ENCODE measurements at regions not wholly inside any gene's neighbourhood (a gene's known extent, or its start where the extent isn't known, plus 50 kb on each side); places are given as distances from the start of the nearest gene placed in this dataset.

DNA sequence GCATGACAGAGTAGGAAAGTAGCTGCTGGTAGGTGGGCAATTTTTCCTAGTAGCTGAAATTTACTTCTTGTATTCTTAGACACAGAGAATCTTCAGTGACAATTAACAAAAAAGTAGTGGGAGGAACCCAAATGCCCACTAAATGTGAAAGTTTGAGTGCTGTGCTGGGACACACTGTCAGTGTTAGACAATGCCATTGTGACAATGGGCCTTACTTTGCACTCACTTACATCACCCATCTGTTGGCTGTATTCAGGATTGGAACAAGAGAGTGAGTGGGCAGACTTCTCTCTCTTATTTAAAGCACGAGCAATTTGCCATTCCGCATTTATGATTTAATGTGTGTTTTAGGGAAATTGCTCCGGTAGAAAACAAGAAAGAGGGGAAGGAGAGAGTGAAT, 662.5 kb downstream of the CBLN4 start:
- SMC1A ChIA-PET (ENCODE audit: uncharacterized antibody, unreplicated experiment), result no interaction called here
- no TSS peak for BruUV-seq (replicated peaks)

More for the DNA sequence above, 662.5 kb downstream of the CBLN4 start:
- in situ Hi-C loops (cut with MboI), result no loop called here
- Histone ChIP-seq H3K4me2 (ENCODE audit: control insufficient read depth, insufficient read depth) (no peak overlapping the region), H3K4me3 (no peak overlapping the region), H3K4me1 (ENCODE audit: control insufficient read depth, insufficient read depth, low read length) (no peaks in the 10 kb centered on the region), H3K9me3 (replicated peaks; ENCODE audit: control insufficient read depth, insufficient read depth, low read length) (no peaks in the 10 kb centered on the region), H3K27ac (ENCODE audit: control insufficient read depth, insufficient read depth) (no peak overlapping the region), H3K79me2 (ENCODE audit: control insufficient read depth, insufficient read depth, low read length) (no peaks in the 10 kb centered on the region), H4K20me1 (ENCODE audit: control insufficient read depth, insufficient read depth) (no peaks in the 10 kb centered on the region), H2AFZ (ENCODE audit: control insufficient read depth, low read depth, low read length) (no peak overlapping the region), H3K9ac (ENCODE audit: control insufficient read depth, insufficient read depth, low read length) (no peak overlapping the region), H3K27me3 (replicated peaks in 1 of 2; ENCODE audit: control insufficient read depth in 2 of 2, insufficient read depth in 2 of 2, low read length in 1 of 2) (no peaks in the 10 kb centered on the region), H3K36me3 (ENCODE audit: control insufficient read depth in 2 of 2, insufficient read depth in 2 of 2, low read length in 1 of 2) (no peaks in the 10 kb centered on the region)
- 34% methylated on average over 3 of the region's 3 CpGs for WGBS (ENCODE audit: insufficient coverage, insufficient replicate concordance, low lambda C conversion rate, missing lambda C conversion rate)
- ChIA-PET POLR2A (no interaction called here), CTCF (no interaction called here), RAD21 (ENCODE audit: unreplicated experiment) (no interaction called here)
- no peak for TF ChIP-seq NR2F1 (conservative IDR thresholded peaks at IDR 0.05)
- no peak for TF ChIP-seq NFYA (IDR thresholded peaks at IDR 0.05; ENCODE audit: borderline replicate concordance, low read depth, low read length)
- no peak for TF ChIP-seq MLLT1 (IDR thresholded peaks at IDR 0.05)
- no peak for TF ChIP-seq POLR2AphosphoS2 (IDR thresholded peaks at IDR 0.05; ENCODE audit: low read depth, low read length)
- no peak for TF ChIP-seq PBX3 (IDR thresholded peaks at IDR 0.05; ENCODE audit: insufficient replicate concordance, low read depth, low read length)
- no peak for TF ChIP-seq DPF2 (IDR thresholded peaks at IDR 0.05)
- no peak for TF ChIP-seq BRCA1 (IDR thresholded peaks at IDR 0.05; ENCODE audit: low read depth, low read length)
- no peak for TF ChIP-seq YBX1 (IDR thresholded peaks at IDR 0.05)
- no peak for TF ChIP-seq SIN3A (IDR thresholded peaks at IDR 0.05; ENCODE audit: low read depth, low read length)
- no peak for TF ChIP-seq TBL1XR1 (IDR thresholded peaks at IDR 0.05; ENCODE audit: low read depth, low read length)
- TF ChIP-seq, protein P1, sequence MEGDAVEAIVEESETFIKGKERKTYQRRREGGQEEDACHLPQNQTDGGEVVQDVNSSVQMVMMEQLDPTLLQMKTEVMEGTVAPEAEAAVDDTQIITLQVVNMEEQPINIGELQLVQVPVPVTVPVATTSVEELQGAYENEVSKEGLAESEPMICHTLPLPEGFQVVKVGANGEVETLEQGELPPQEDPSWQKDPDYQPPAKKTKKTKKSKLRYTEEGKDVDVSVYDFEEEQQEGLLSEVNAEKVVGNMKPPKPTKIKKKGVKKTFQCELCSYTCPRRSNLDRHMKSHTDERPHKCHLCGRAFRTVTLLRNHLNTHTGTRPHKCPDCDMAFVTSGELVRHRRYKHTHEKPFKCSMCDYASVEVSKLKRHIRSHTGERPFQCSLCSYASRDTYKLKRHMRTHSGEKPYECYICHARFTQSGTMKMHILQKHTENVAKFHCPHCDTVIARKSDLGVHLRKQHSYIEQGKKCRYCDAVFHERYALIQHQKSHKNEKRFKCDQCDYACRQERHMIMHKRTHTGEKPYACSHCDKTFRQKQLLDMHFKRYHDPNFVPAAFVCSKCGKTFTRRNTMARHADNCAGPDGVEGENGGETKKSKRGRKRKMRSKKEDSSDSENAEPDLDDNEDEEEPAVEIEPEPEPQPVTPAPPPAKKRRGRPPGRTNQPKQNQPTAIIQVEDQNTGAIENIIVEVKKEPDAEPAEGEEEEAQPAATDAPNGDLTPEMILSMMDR (IDR thresholded peaks at IDR 0.05 in 2 of 3, conservative IDR thresholded peaks at IDR 0.05 in 1 of 3; ENCODE audit: control insufficient read depth in 2 of 3, extremely low read depth in 1 of 3, insufficient read depth in 1 of 3, low read depth in 3 of 3, low read length in 3 of 3), result no peak
- no peak for TF ChIP-seq BHLHE40 (IDR thresholded peaks at IDR 0.05; ENCODE audit: borderline replicate concordance in 1 of 2, low read depth in 2 of 2, low read length in 1 of 2)
- TF ChIP-seq RAD21 (IDR thresholded peaks at IDR 0.05; ENCODE audit: insufficient read depth, low read depth, low read length), result no peak
- no peak for TF ChIP-seq ETV6 (conservative IDR thresholded peaks at IDR 0.05 in 1 of 2, IDR thresholded peaks at IDR 0.05 in 1 of 2; ENCODE audit: borderline replicate concordance in 1 of 2, low read depth in 1 of 2)
- no peak for TF ChIP-seq E2F4 (IDR thresholded peaks at IDR 0.05; ENCODE audit: low read depth, low read length)
- TF ChIP-seq CBX5 (IDR thresholded peaks at IDR 0.05; ENCODE audit: low read depth), result no peak
- DNase-seq (ENCODE audit: low read depth, low spot score) (no peak), ATAC-seq (no peak), FAIRE-seq (no peak)
- intact Hi-C loops (cut with micrococcal nuclease; ENCODE audit: unreplicated experiment), result no loop called here

All from GM12878 (cell line).